ENCODE measurements at regions not wholly inside any gene's neighbourhood (a gene's known extent, or its start where the extent isn't known, plus 50 kb on each side); places are given as distances from the start of the nearest gene placed in this dataset.

GRCh38 chr12:106000382-106001104 is 138.2 kb downstream of the NUAK1 start:
- ChIA-PET CTCF (interaction anchor here (0.7 to 1.5 kb wide), 2 partner anchors 10 to 22 kb away, joined by 3 read pairs; no protein-coding TSS in a partner anchor), POLR2A (no interaction called here)
- no peak for TF ChIP-seq CTCF (IDR thresholded peaks at IDR 0.05; ENCODE audit: insufficient read depth, low read depth, low read length)
- Histone ChIP-seq H3K4me3 (ENCODE audit: low read depth, low read length) (no peak overlapping the region), H3K27me3 (ENCODE audit: control insufficient read depth, insufficient read depth, low read length) (no peaks in the 10 kb centered on the region), H3K36me3 (ENCODE audit: control insufficient read depth, insufficient read depth, low read length) (no peaks in the 10 kb centered on the region)
- no peak for DNase-seq (ENCODE audit: low read depth)

- CTCF ChIA-PET = interaction anchor here (0.8 to 1.5 kb wide), 2 partner anchors 11 to 28 kb away, joined by 3 to 4 read pairs; no protein-coding TSS in a partner anchor
Observed at GRCh38 chr12:106001105-106001836, 137.5 kb downstream of the NUAK1 start.

GRCh38 chr12:106001837-106002218 is 136.9 kb downstream of the NUAK1 start:
- Histone ChIP-seq H3K27me3 (ENCODE audit: control insufficient read depth, insufficient read depth, low read length) (no peaks in the 10 kb centered on the region), H3K36me3 (ENCODE audit: control insufficient read depth, insufficient read depth, low read length) (no peaks in the 10 kb centered on the region), H3K4me3 (ENCODE audit: low read depth, low read length) (no peak overlapping the region)
- DNase-seq (ENCODE audit: low read depth) = no peak
- CTCF ChIA-PET = interaction anchor here (0.8 to 1.5 kb wide), 2 partner anchors 12 to 27 kb away, joined by 3 to 4 read pairs; no protein-coding TSS in a partner anchor
- POLR2A ChIA-PET = no interaction called here
- TF ChIP-seq CTCF (IDR thresholded peaks at IDR 0.05; ENCODE audit: insufficient read depth, low read depth, low read length) = no peak

More at GRCh38 chr12:106001105-106001836, 137.5 kb downstream of the NUAK1 start:
- POLR2A ChIA-PET = no interaction called here
- H3K27me3 ChIP-seq (ENCODE audit: control insufficient read depth, insufficient read depth, low read length) = no peaks in the 10 kb centered on the region
- no peak for DNase-seq (ENCODE audit: low read depth)
- no peak for TF ChIP-seq CTCF (IDR thresholded peaks at IDR 0.05; ENCODE audit: insufficient read depth, low read depth, low read length)
- H3K4me3 ChIP-seq (ENCODE audit: low read depth, low read length) = no peak overlapping the region
- H3K36me3 ChIP-seq (ENCODE audit: control insufficient read depth, insufficient read depth, low read length) = no peaks in the 10 kb centered on the region

- POLR2A ChIA-PET = no interaction called here
- Histone ChIP-seq H3K4me3 (ENCODE audit: low read depth, low read length) (no peak overlapping the region), H3K36me3 (ENCODE audit: control insufficient read depth, insufficient read depth, low read length) (no peaks in the 10 kb centered on the region), H3K27me3 (ENCODE audit: control insufficient read depth, insufficient read depth, low read length) (no peaks in the 10 kb centered on the region)
- TF ChIP-seq CTCF (IDR thresholded peaks at IDR 0.05; ENCODE audit: insufficient read depth, low read depth, low read length) = no peak
- DNase-seq (ENCODE audit: low read depth) = no peak
- CTCF ChIA-PET = no interaction called here
Observed at GRCh38 chr12:106003297-106003696, 135.5 kb downstream of the NUAK1 start.

- H3K27me3 ChIP-seq (ENCODE audit: control insufficient read depth, insufficient read depth, low read length) = no peaks in the 10 kb centered on the region
- no peak overlapping the region for H3K4me3 ChIP-seq (ENCODE audit: low read depth, low read length)
- no peak for DNase-seq (ENCODE audit: low read depth)
- CTCF ChIA-PET = no interaction called here
- no peak for TF ChIP-seq CTCF (IDR thresholded peaks at IDR 0.05; ENCODE audit: insufficient read depth, low read depth, low read length)
- POLR2A ChIA-PET = no interaction called here
- no peaks in the 10 kb centered on the region for H3K36me3 ChIP-seq (ENCODE audit: control insufficient read depth, insufficient read depth, low read length)
Observed at GRCh38 chr12:106004289-106004688, 134.5 kb downstream of the NUAK1 start.
